HCT116 (cell line): ENCODE measurements at regions not wholly inside any gene's neighbourhood (a gene's known extent, or its start where the extent isn't known, plus 50 kb on each side); places are given as distances from the start of the nearest gene placed in this dataset.

Source experiments
- ATAC-seq: fragments of 200-7000 bp; cut with Tn5 transposase; 2 replicates; pipeline ENCODE4 v1.9.1; 2020; ENCODE audit warnings: mild to moderate bottlenecking, moderate library complexity
- BruUV-seq: library from RNA; stranded (reverse); fragments of 400-500 nt; replicated peaks from 2 replicates; lab custom pipeline; 2021; lab: Mats Ljungman, UMichigan
- CTCF ChIA-PET: fragments of 300-600 bp; sonication (Branson Sonifier 250); formaldehyde crosslinking; loops from one replicate; lab custom pipeline; 2021; ENCODE audit warnings: antibody characterized with exemption; lab: Charles Lee
- POLR2A ChIA-PET: fragments of 300-600, 350-600 bp; sonication (Branson Sonifier 250); formaldehyde crosslinking; loops from one replicate; lab custom pipeline; 2021; ENCODE audit warnings: antibody characterized with exemption; lab: Charles Lee
- RAD21 ChIA-PET, 2 experiments: fragments of 300-600 bp; sonication (Branson Sonifier 250); formaldehyde crosslinking; loops; one replicate each; lab custom pipeline; 2023; ENCODE audit warnings: low total read pairs in 2 of 2; ENCODE audit not compliant: uncharacterized antibody in 2 of 2, unreplicated experiment in 2 of 2, low non-redundant PET in 1 of 2; lab: Charles Lee
- DNase-seq: peaks from one replicate; pipeline ENCODE4 v3.0.0-alpha.2; 2010; ENCODE audit warnings: low read depth, low spot score
- H2AFZ ChIP-seq: fragments of 200-600 bp; shearing (Covaris generic), sonication (generic); 2 replicates; pipeline ENCODE4 v1.6.1; 2017; ENCODE audit warnings: low read depth, mixed run types, mixed read lengths, antibody characterized with exemption, low read length; ENCODE audit not compliant: poor library complexity, severe bottlenecking
- H3K27ac ChIP-seq: 2 replicates; pipeline ENCODE4 v1.5.1; 2012; ENCODE audit warnings: low read depth, low read length
- H3K27me3 ChIP-seq: fragments of 200-600 bp; sonication (generic); 2 replicates; pipeline ENCODE4 v1.6.1; 2016; ENCODE audit warnings: mixed run types, low read length, mixed read lengths; ENCODE audit not compliant: insufficient read depth
- H3K36me3 ChIP-seq, 2 experiments: fragments of 200-500 bp in 1 of 2; fragments of 200-600 bp in 1 of 2; sonication (Bioruptor generic) in 1 of 2; sonication (generic) in 1 of 2; 2 replicates each; pipeline versions ENCODE4 v1.5.1 to v1.6.1; 2014 to 2016; ENCODE audit warnings: low read length in 2 of 2, inconsistent platforms in 1 of 2, mixed read lengths in 1 of 2, mixed run types in 1 of 2; ENCODE audit not compliant: insufficient read depth in 2 of 2, control insufficient read depth in 1 of 2
- H3K4me1 ChIP-seq, 2 experiments: fragments of 200-600 bp in 1 of 2; sonication (generic) in 1 of 2; 2 replicates each; pipeline versions ENCODE4 v1.5.1 to v1.6.1; 2012 to 2017; ENCODE audit warnings: low read length in 2 of 2, inconsistent platforms in 1 of 2, mild to moderate bottlenecking in 1 of 2, mixed read lengths in 1 of 2, mixed run types in 1 of 2, moderate library complexity in 1 of 2; ENCODE audit not compliant: insufficient read depth in 2 of 2, control insufficient read depth in 1 of 2
- H3K4me2 ChIP-seq: fragments of 200-600 bp; sonication (generic); 2 replicates; pipeline ENCODE4 v1.6.1; 2017; ENCODE audit warnings: mixed run types, low read length, mixed read lengths
- H3K4me3 ChIP-seq, 2 experiments: fragments of 200-600 bp in 1 of 2; sonication (generic) in 1 of 2; replicated peaks in 1 of 2; 2 replicates each; pipeline ENCODE4 v1.5.1; 2011 to 2016; ENCODE audit warnings: low read length in 2 of 2, control low read depth in 1 of 2, low read depth in 1 of 2, mild to moderate bottlenecking in 1 of 2, mixed read lengths in 1 of 2, mixed run types in 1 of 2
- H3K79me2 ChIP-seq: fragments of 200-600 bp; sonication (generic); 2 replicates; pipeline ENCODE4 v1.6.1; 2017; ENCODE audit warnings: mild to moderate bottlenecking, mixed run types, low read length, moderate library complexity, mixed read lengths; ENCODE audit not compliant: insufficient read depth
- H3K9ac ChIP-seq: fragments of 200-600 bp; sonication (generic); 2 replicates; pipeline ENCODE4 v1.6.1; 2016; ENCODE audit warnings: low read length, mixed read lengths
- H3K9me2 ChIP-seq: fragments of 200-600 bp; sonication (generic), shearing (Covaris generic); 2 replicates; pipeline ENCODE4 v1.6.1; 2017; ENCODE audit warnings: mixed run types, mild to moderate bottlenecking, moderate library complexity; ENCODE audit not compliant: insufficient read depth
- H3K9me3 ChIP-seq, 2 experiments: fragments of 200-500 bp in 1 of 2; fragments of 200-600 bp in 1 of 2; sonication (Bioruptor generic) in 1 of 2; sonication (generic) in 1 of 2; 2 replicates each; pipeline ENCODE4 v1.6.1; 2014 to 2017; ENCODE audit warnings: low read length in 2 of 2, mixed read lengths in 2 of 2, inconsistent platforms in 1 of 2, low read depth in 1 of 2, mild to moderate bottlenecking in 1 of 2, mixed run types in 1 of 2, moderate library complexity in 1 of 2; ENCODE audit not compliant: control insufficient read depth in 1 of 2, insufficient read depth in 1 of 2
- H4K20me1 ChIP-seq: fragments of 200-600 bp; sonication (generic), shearing (Covaris generic); 2 replicates; pipeline ENCODE4 v1.6.1; 2017; ENCODE audit warnings: mixed run types, mild to moderate bottlenecking, moderate library complexity; ENCODE audit not compliant: insufficient read depth
- EGR1 ChIP-seq: IDR thresholded peaks from 2 replicates; pipeline ENCODE4 v1.6.1; 2012; ENCODE audit warnings: low read depth
- EZH2phosphoT487 ChIP-seq: fragments of 200-600 bp; IDR thresholded peaks from 2 replicates; pipeline ENCODE4 v1.6.1; 2018; ENCODE audit warnings: antibody characterized with exemption, borderline replicate concordance
- FOSL1 ChIP-seq: IDR thresholded peaks from 2 replicates; pipeline ENCODE4 v1.6.1; 2012; ENCODE audit warnings: low read depth
- SP1 ChIP-seq: IDR thresholded peaks from 2 replicates; pipeline ENCODE4 v1.6.1; 2012; ENCODE audit warnings: low read depth
- SRF ChIP-seq: IDR thresholded peaks from 2 replicates; pipeline ENCODE4 v1.6.1; 2012; ENCODE audit warnings: low read depth
- TCF7L2 ChIP-seq: IDR thresholded peaks from 2 replicates; pipeline ENCODE4 v1.7.0; 2011; ENCODE audit warnings: borderline replicate concordance, inconsistent platforms; ENCODE audit not compliant: insufficient read depth, insufficient read length; ENCODE audit errors: extremely low read depth
- ZFX ChIP-seq: fragments of 450-650 bp; IDR thresholded peaks from 2 replicates; pipeline ENCODE4 v1.6.1; 2017
- ZNF274 ChIP-seq: fragments of 200-500 bp; sonication (Bioruptor generic); IDR thresholded peaks from 2 replicates; pipeline ENCODE4 v1.6.1; 2014; ENCODE audit warnings: mild to moderate bottlenecking, low read depth, low read length, inconsistent platforms
- intact Hi-C: fragments of 100-400 bp; cut with micrococcal nuclease; formaldehyde crosslinking; loops from 2 replicates; pipeline ENCODE4 v1.10.0; 2022
- TF ChIP-seq, protein P1 (sequence below), 3 experiments: fragments of 200-600 bp in 1 of 3; sonication (generic) in 1 of 3; IDR thresholded peaks in 2 of 3; conservative IDR thresholded peaks in 1 of 3; 2 replicates each; pipeline ENCODE4 v1.5.1; 2012 to 2017; ENCODE audit warnings: low read depth in 2 of 3, low read length in 2 of 3, antibody characterized with exemption in 1 of 3, borderline replicate concordance in 1 of 3, control low read depth in 1 of 3, mild to moderate bottlenecking in 1 of 3, mixed read lengths in 1 of 3, mixed run types in 1 of 3, moderate library complexity in 1 of 3; ENCODE audit not compliant: insufficient read depth in 1 of 3
- TF ChIP-seq, protein P2 (sequence below): IDR thresholded peaks from 2 replicates; pipeline ENCODE4 v1.6.1; 2012

DNA sequence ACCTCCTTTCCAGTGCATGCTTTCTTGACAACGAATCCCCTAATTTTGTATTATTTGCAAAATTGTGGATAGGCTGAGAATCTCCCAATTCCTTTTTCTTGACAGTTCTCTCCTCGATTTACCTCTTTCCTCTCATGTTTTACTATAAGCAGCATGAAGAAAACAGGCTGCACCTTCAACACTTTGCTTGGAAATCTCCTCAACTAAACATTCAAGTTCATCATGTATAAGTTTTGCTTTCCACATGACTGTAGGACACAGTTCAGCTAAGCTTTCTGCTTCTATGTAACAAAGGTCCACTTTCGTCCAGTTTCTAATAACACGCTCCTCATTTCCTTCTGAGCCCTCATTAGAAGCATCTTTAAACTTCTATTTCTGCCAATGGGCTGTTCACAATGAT, 199.0 kb upstream of the NLRP1 start:
- intact Hi-C loops: no loop called here
- RAD21 ChIA-PET: no interaction called here
- no peaks in the 10 kb centered on the region for H4K20me1 ChIP-seq
- H3K4me2 ChIP-seq: no peak overlapping the region
- H3K36me3 ChIP-seq: no peaks in the 10 kb centered on the region
- ATAC-seq (no peak), DNase-seq (no peak)
- no peak overlapping the region for H3K9ac ChIP-seq
- H3K27ac ChIP-seq: no peak overlapping the region
- no TSS peak for BruUV-seq
- CTCF ChIA-PET: no interaction called here
- no peak overlapping the region for H3K4me3 ChIP-seq
- peaks cover 5% of the 10 kb centered on the region; the same call in 1 of the 2 replicates for H3K27me3 ChIP-seq
- no peaks in the 10 kb centered on the region for H3K9me2 ChIP-seq
- no peaks in the 10 kb centered on the region for H3K79me2 ChIP-seq
- peaks cover 2 to 19% of the 10 kb centered on the region in 2 experiments; a peak in 3 of 4 replicates for H3K4me1 ChIP-seq
- POLR2A ChIA-PET: no interaction called here
- no peak for TF ChIP-seq ZNF274
- no peak for TF ChIP-seq SP1
- TF ChIP-seq, all 23 proteins: peak for 0
- H3K9me3 ChIP-seq: no peaks in the 10 kb centered on the region
- no peak overlapping the region for H2AFZ ChIP-seq

DNA sequence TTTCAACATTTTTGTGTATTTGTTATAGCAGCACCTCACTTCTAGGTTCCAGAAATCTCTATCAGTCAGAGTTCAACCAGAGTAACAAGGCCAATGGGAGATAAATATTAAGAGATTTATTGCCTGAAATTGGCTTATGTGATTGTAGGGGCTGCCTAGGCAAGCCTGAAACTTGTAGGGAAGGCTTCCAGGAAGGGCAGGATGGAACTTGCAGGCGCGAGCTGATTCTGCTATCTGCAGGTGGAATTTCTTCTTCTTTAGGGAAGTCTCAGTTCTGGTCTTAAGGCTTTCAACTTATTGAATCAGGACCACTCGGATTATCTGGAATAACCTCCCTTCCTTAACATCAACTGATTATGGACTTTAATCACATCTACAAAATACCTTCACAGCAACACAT, 199.5 kb upstream of the NLRP1 start:
- ChIA-PET POLR2A (no interaction called here), CTCF (no interaction called here), RAD21 (no interaction called here)
- Histone ChIP-seq H2AFZ (no peak overlapping the region), H3K9ac (no peak overlapping the region), H3K4me2 (no peak overlapping the region), H3K27me3 (peaks cover 5% of the 10 kb centered on the region; the same call in 1 of the 2 replicates), H3K4me3 (no peak overlapping the region), H3K27ac (no peak overlapping the region), H4K20me1 (no peaks in the 10 kb centered on the region), H3K9me2 (no peaks in the 10 kb centered on the region), H3K36me3 (no peaks in the 10 kb centered on the region), H3K4me1 (peaks cover 2 to 19% of the 10 kb centered on the region in 2 experiments; a peak in 3 of 4 replicates), H3K79me2 (no peaks in the 10 kb centered on the region), H3K9me3 (no peaks in the 10 kb centered on the region)
- DNase-seq (no peak), ATAC-seq (no peak)
- BruUV-seq: no TSS peak
- intact Hi-C loops: no loop called here
- TF ChIP-seq ZFX: no peak
- TF ChIP-seq, protein P1, sequence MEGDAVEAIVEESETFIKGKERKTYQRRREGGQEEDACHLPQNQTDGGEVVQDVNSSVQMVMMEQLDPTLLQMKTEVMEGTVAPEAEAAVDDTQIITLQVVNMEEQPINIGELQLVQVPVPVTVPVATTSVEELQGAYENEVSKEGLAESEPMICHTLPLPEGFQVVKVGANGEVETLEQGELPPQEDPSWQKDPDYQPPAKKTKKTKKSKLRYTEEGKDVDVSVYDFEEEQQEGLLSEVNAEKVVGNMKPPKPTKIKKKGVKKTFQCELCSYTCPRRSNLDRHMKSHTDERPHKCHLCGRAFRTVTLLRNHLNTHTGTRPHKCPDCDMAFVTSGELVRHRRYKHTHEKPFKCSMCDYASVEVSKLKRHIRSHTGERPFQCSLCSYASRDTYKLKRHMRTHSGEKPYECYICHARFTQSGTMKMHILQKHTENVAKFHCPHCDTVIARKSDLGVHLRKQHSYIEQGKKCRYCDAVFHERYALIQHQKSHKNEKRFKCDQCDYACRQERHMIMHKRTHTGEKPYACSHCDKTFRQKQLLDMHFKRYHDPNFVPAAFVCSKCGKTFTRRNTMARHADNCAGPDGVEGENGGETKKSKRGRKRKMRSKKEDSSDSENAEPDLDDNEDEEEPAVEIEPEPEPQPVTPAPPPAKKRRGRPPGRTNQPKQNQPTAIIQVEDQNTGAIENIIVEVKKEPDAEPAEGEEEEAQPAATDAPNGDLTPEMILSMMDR (IDR thresholded peaks at IDR 0.05 in 2 of 3, conservative IDR thresholded peaks at IDR 0.05 in 1 of 3; ENCODE audit: borderline replicate concordance in 1 of 3, insufficient read depth in 1 of 3, low read depth in 2 of 3, low read length in 2 of 3): no peak
- TF ChIP-seq, protein P2, sequence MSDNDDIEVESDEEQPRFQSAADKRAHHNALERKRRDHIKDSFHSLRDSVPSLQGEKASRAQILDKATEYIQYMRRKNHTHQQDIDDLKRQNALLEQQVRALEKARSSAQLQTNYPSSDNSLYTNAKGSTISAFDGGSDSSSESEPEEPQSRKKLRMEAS: no peak
- no peak for TF ChIP-seq FOSL1
- TF ChIP-seq SRF: no peak
- no peak for TF ChIP-seq TCF7L2
- TF ChIP-seq EZH2phosphoT487: no peak
- no peak for TF ChIP-seq EGR1
